ENCODE measurements at regions not wholly inside any gene's neighbourhood (a gene's known extent, or its start where the extent isn't known, plus 50 kb on each side); places are given as distances from the start of the nearest gene placed in this dataset.

GRCh38 chrX:25389266-25389665 is 373.5 kb upstream of the ARX start:
- Histone ChIP-seq H3K4me1 (ENCODE audit: control insufficient read depth in 1 of 2, insufficient read depth in 2 of 2, low read length in 2 of 2) (no peaks in the 10 kb centered on the region), H3K79me2 (ENCODE audit: insufficient read depth, low read length) (no peaks in the 10 kb centered on the region), H3K4me3 (replicated peaks in 1 of 3; ENCODE audit: low read depth in 2 of 3, low read length in 3 of 3) (no peak overlapping the region), H3K27me3 (ENCODE audit: control insufficient read depth in 2 of 2, insufficient read depth in 2 of 2, low read length in 2 of 2) (no peaks in the 10 kb centered on the region), H3K9ac (ENCODE audit: insufficient read depth, low read length, poor library complexity, severe bottlenecking) (no peak overlapping the region), H3K4me2 (replicated peaks; ENCODE audit: extremely low read depth, low read length, poor library complexity, severe bottlenecking) (no peak overlapping the region), H2AFZ (ENCODE audit: insufficient read depth, low read depth, low read length, poor library complexity, severe bottlenecking) (no peak overlapping the region), H3K36me3 (replicated peaks in 1 of 2; ENCODE audit: control insufficient read depth in 1 of 2, insufficient read depth in 2 of 2, low read length in 2 of 2) (no peaks in the 10 kb centered on the region), H3K9me3 (replicated peaks in 1 of 2; ENCODE audit: control insufficient read depth in 1 of 2, insufficient read depth in 1 of 2, low read length in 2 of 2) (no peaks in the 10 kb centered on the region), H4K20me1 (ENCODE audit: insufficient read depth, low read length) (no peaks in the 10 kb centered on the region), H3K27ac (ENCODE audit: low read depth in 1 of 2, low read length in 2 of 2) (no peak overlapping the region)
- Mint-ChIP-seq H3K9me3 (peaks cover 0 to 6% (median 3%) of the 10 kb centered on the region in 7 donors), H3K27me3 (ENCODE audit: low read depth in 3 of 3) (no peaks in the 10 kb centered on the region), H3K27ac (no peak overlapping the region), H3K4me3 (no peak overlapping the region), H3K36me3 (no peaks in the 10 kb centered on the region), H3K4me1 (no peaks in the 10 kb centered on the region)
- DNase-seq: no peak
- no peak for TF ChIP-seq CTCF (IDR thresholded peaks at IDR 0.05)
- intact Hi-C loops (cut with micrococcal nuclease): no loop called here
- no CpG with 5 or more reads among the region's 3 CpGs for WGBS (ENCODE audit: insufficient coverage)

GRCh38 chrX:25383196-25383595 is 367.4 kb upstream of the ARX start:
- Mint-ChIP-seq H3K4me3 (no peak overlapping the region), H3K9me3 (peaks cover 0 to 2% (median 0%) of the 10 kb centered on the region in 7 donors)

More at GRCh38 chrX:25383196-25383595, 367.4 kb upstream of the ARX start:
- no peaks in the 10 kb centered on the region for H3K36me3 Mint-ChIP-seq
- H3K4me1 Mint-ChIP-seq: no peaks in the 10 kb centered on the region
- Histone ChIP-seq H3K36me3 (replicated peaks in 1 of 2; ENCODE audit: control insufficient read depth in 1 of 2, insufficient read depth in 2 of 2, low read length in 2 of 2) (no peaks in the 10 kb centered on the region), H3K79me2 (ENCODE audit: insufficient read depth, low read length) (no peaks in the 10 kb centered on the region), H3K27ac (ENCODE audit: low read depth in 1 of 2, low read length in 2 of 2) (no peak overlapping the region), H3K4me2 (replicated peaks; ENCODE audit: extremely low read depth, low read length, poor library complexity, severe bottlenecking) (no peak overlapping the region), H3K9ac (ENCODE audit: insufficient read depth, low read length, poor library complexity, severe bottlenecking) (no peak overlapping the region), H3K27me3 (ENCODE audit: control insufficient read depth in 2 of 2, insufficient read depth in 2 of 2, low read length in 2 of 2) (no peaks in the 10 kb centered on the region), H4K20me1 (ENCODE audit: insufficient read depth, low read length) (no peaks in the 10 kb centered on the region), H3K4me3 (replicated peaks in 1 of 3; ENCODE audit: low read depth in 2 of 3, low read length in 3 of 3) (no peak overlapping the region), H3K9me3 (replicated peaks in 1 of 2; ENCODE audit: control insufficient read depth in 1 of 2, insufficient read depth in 1 of 2, low read length in 2 of 2) (no peaks in the 10 kb centered on the region), H3K4me1 (ENCODE audit: control insufficient read depth in 1 of 2, insufficient read depth in 2 of 2, low read length in 2 of 2) (no peaks in the 10 kb centered on the region), H2AFZ (ENCODE audit: insufficient read depth, low read depth, low read length, poor library complexity, severe bottlenecking) (no peak overlapping the region)
- no peak overlapping the region for H3K27ac Mint-ChIP-seq
- WGBS (ENCODE audit: insufficient coverage): no CpG with 5 or more reads among the region's 3 CpGs
- intact Hi-C loops (cut with micrococcal nuclease): no loop called here
- TF ChIP-seq CTCF (IDR thresholded peaks at IDR 0.05): no peak
- no peaks in the 10 kb centered on the region for H3K27me3 Mint-ChIP-seq (ENCODE audit: low read depth in 3 of 3)
- no peak for DNase-seq

All from CD14-positive monocyte (primary cell).